HG02678 (cell line): ENCODE measurements at regions not wholly inside any gene's neighbourhood (a gene's known extent, or its start where the extent isn't known, plus 50 kb on each side); places are given as distances from the start of the nearest gene placed in this dataset.

Experiments
- ATAC-seq: cut with Tn5 transposase; IDR thresholded peaks from one replicate; pipeline ENCODE4 v1.9.1; 2021; ENCODE audit warnings: mild to moderate bottlenecking, moderate library complexity; ENCODE audit not compliant: unreplicated experiment

GRCh38 chr7:131197920-131198615, 129.6 kb upstream of the MKLN1 start:
- no peak for ATAC-seq

GRCh38 chr7:131202451-131202850, 125.2 kb upstream of the MKLN1 start:
- ATAC-seq: no peak

- no peak for ATAC-seq
These were observed 124.2 kb upstream of the MKLN1 start for GRCh38 chr7:131203291-131203976.

- no peak for ATAC-seq
These were observed 118.9 kb upstream of the MKLN1 start for GRCh38 chr7:131208777-131209176.

- no peak for ATAC-seq
These were observed 117.1 kb upstream of the MKLN1 start for GRCh38 chr7:131210618-131211017.

GRCh38 chr7:131211500-131211899, 116.2 kb upstream of the MKLN1 start:
- ATAC-seq: no peak

- no peak for ATAC-seq
These were observed 115.6 kb upstream of the MKLN1 start for GRCh38 chr7:131212114-131212513.

GRCh38 chr7:131218727-131219128, 108.9 kb upstream of the MKLN1 start:
- ATAC-seq: no peak

GRCh38 chr7:131219312-131220041, 108.2 kb upstream of the MKLN1 start:
- peak; percentile 60 for ATAC-seq

GRCh38 chr7:131221061-131221460, 106.6 kb upstream of the MKLN1 start:
- ATAC-seq: no peak

GRCh38 chr7:131222171-131222570, 105.5 kb upstream of the MKLN1 start:
- ATAC-seq: no peak

GRCh38 chr7:131223151-131223550, 104.5 kb upstream of the MKLN1 start:
- no peak for ATAC-seq

- no peak for ATAC-seq
These were observed 102.7 kb upstream of the MKLN1 start for GRCh38 chr7:131224996-131225395.

GRCh38 chr7:131225619-131226513, 101.8 kb upstream of the MKLN1 start:
- peak; percentile 60 for ATAC-seq

GRCh38 chr7:131226514-131226865, 101.2 kb upstream of the MKLN1 start:
- no peak for ATAC-seq

- ATAC-seq: peak; percentile 76
These were observed 96.1 kb upstream of the MKLN1 start for GRCh38 chr7:131231381-131232220.

- no peak for ATAC-seq
These were observed 94.9 kb upstream of the MKLN1 start for GRCh38 chr7:131232768-131233167.

GRCh38 chr7:131233193-131233592, 94.5 kb upstream of the MKLN1 start:
- no peak for ATAC-seq

- ATAC-seq: no peak
These were observed 92.8 kb upstream of the MKLN1 start for GRCh38 chr7:131234719-131235488.
